HCT116 (cell line): ENCODE measurements at regions not wholly inside any gene's neighbourhood (a gene's known extent, or its start where the extent isn't known, plus 50 kb on each side); places are given as distances from the start of the nearest gene placed in this dataset.

Source experiments
- CTCF ChIP-seq, 3 experiments: fragments of 200-600 bp in 1 of 3; sonication (generic) in 1 of 3; IDR thresholded peaks in 2 of 3; conservative IDR thresholded peaks in 1 of 3; 2 replicates each; pipeline ENCODE4 v1.5.1; 2012 to 2017; ENCODE audit warnings: low read depth in 2 of 3, low read length in 2 of 3, antibody characterized with exemption in 1 of 3, borderline replicate concordance in 1 of 3, control low read depth in 1 of 3, mild to moderate bottlenecking in 1 of 3, mixed read lengths in 1 of 3, mixed run types in 1 of 3, moderate library complexity in 1 of 3; ENCODE audit not compliant: insufficient read depth in 1 of 3
- EZH2 ChIP-seq: fragments of 200-600 bp; sonication (generic); IDR thresholded peaks from 2 replicates; pipeline ENCODE4 v1.6.1; 2017; ENCODE audit warnings: antibody characterized with exemption, mixed run types
- EZH2phosphoT487 ChIP-seq: fragments of 200-600 bp; IDR thresholded peaks from 2 replicates; pipeline ENCODE4 v1.6.1; 2018; ENCODE audit warnings: antibody characterized with exemption, borderline replicate concordance
- POLR2AphosphoS5 ChIP-seq: IDR thresholded peaks from 2 replicates; pipeline ENCODE4 v1.6.1; 2011; ENCODE audit warnings: mild to moderate bottlenecking, low read depth, low read length, moderate library complexity
- RAD21 ChIP-seq: IDR thresholded peaks from 2 replicates; pipeline ENCODE4 v1.6.1; 2012; ENCODE audit warnings: low read depth, mild to moderate bottlenecking
- SIN3A ChIP-seq: IDR thresholded peaks from 2 replicates; pipeline ENCODE4 v1.6.1; 2012; ENCODE audit warnings: low read depth
- ZNF274 ChIP-seq: fragments of 200-500 bp; sonication (Bioruptor generic); IDR thresholded peaks from 2 replicates; pipeline ENCODE4 v1.6.1; 2014; ENCODE audit warnings: mild to moderate bottlenecking, low read depth, low read length, inconsistent platforms

GRCh38 chr9:79040671-79041070 lies 531.1 kb upstream of the TLE4 start:
- TF ChIP-seq POLR2AphosphoS5 (no peak), EZH2phosphoT487 (no peak), EZH2 (no peak), SIN3A (no peak), RAD21 (no peak), CTCF (IDR thresholded peaks at IDR 0.05 in 2 of 3, conservative IDR thresholded peaks at IDR 0.05 in 1 of 3; ENCODE audit: borderline replicate concordance in 1 of 3, insufficient read depth in 1 of 3, low read depth in 2 of 3, low read length in 2 of 3) (no peak), ZNF274 (no peak)
